RPMI8226 (cell line): ENCODE measurements at regions not wholly inside any gene's neighbourhood (a gene's known extent, or its start where the extent isn't known, plus 50 kb on each side); places are given as distances from the start of the nearest gene placed in this dataset.
"Not testable (repeated sequence)": the region's sequence is repeated elsewhere in the genome, so short reads cannot be mapped to it uniquely, and the experiment has no call there.

Experiments used
- DNase-seq: peaks from one replicate; pipeline ENCODE4 v3.0.0-alpha.2; 2015

GRCh38 chr15:59828861-59829260 lies 139.7 kb upstream of the BNIP2 start:
- DNase-seq, result no peak

GRCh38 chr15:59828263-59828662 lies 139.1 kb upstream of the BNIP2 start:
- no peak for DNase-seq

- DNase-seq, result no peak
These were observed 136.8 kb upstream of the BNIP2 start for GRCh38 chr15:59825901-59826300.

- no peak for DNase-seq
These were observed 132.2 kb upstream of the BNIP2 start for GRCh38 chr15:59821286-59821685.

GRCh38 chr15:59819092-59819491 lies 130.0 kb upstream of the BNIP2 start:
- DNase-seq, result no peak

GRCh38 chr15:59818336-59818735 lies 129.2 kb upstream of the BNIP2 start:
- DNase-seq, result no peak

GRCh38 chr15:59817834-59818233 lies 128.7 kb upstream of the BNIP2 start:
- no peak for DNase-seq

GRCh38 chr15:59817053-59817452 lies 127.9 kb upstream of the BNIP2 start:
- no peak for DNase-seq

GRCh38 chr15:59814409-59814808 lies 125.3 kb upstream of the BNIP2 start:
- no peak for DNase-seq

GRCh38 chr15:59812889-59813288 lies 123.8 kb upstream of the BNIP2 start:
- no peak for DNase-seq

- no peak for DNase-seq
These were observed 123.2 kb upstream of the BNIP2 start for GRCh38 chr15:59812250-59812870.

GRCh38 chr15:59803293-59803966 lies 114.3 kb upstream of the BNIP2 start:
- peak; percentile 24 for DNase-seq

GRCh38 chr15:59801649-59802048 lies 112.5 kb upstream of the BNIP2 start:
- no peak for DNase-seq

GRCh38 chr15:59798605-59798917 lies 109.4 kb upstream of the BNIP2 start:
- no peak for DNase-seq

GRCh38 chr15:59797756-59798604 lies 108.9 kb upstream of the BNIP2 start:
- no peak for DNase-seq

GRCh38 chr15:59794229-59794886 lies 105.2 kb upstream of the BNIP2 start:
- DNase-seq, result no peak

GRCh38 chr15:59792359-59792758 lies 103.2 kb upstream of the BNIP2 start:
- no peak for DNase-seq

- no peak for DNase-seq
These were observed 102.6 kb upstream of the BNIP2 start for GRCh38 chr15:59791755-59792154.

- DNase-seq, result no peak
These were observed 102.0 kb upstream of the BNIP2 start for GRCh38 chr15:59791079-59791478.

- DNase-seq, result not testable (repeated sequence)
These were observed 97.3 kb upstream of the BNIP2 start for GRCh38 chr15:59786466-59786865.

- not testable (repeated sequence) for DNase-seq
These were observed 96.9 kb upstream of the BNIP2 start for GRCh38 chr15:59785981-59786380.

- not testable (repeated sequence) for DNase-seq
These were observed 94.8 kb upstream of the BNIP2 start for GRCh38 chr15:59783774-59784520.

- no peak for DNase-seq
These were observed 90.0 kb upstream of the BNIP2 start for GRCh38 chr15:59779110-59779509.
